Glutamatergic neuron (in vitro differentiated cells): ENCODE measurements at regions not wholly inside any gene's neighbourhood (a gene's known extent, or its start where the extent isn't known, plus 50 kb on each side); places are given as distances from the start of the nearest gene placed in this dataset.

Experiments
- DNase-seq: peaks from one replicate; pipeline ENCODE4 v3.0.0; 2022
- H3K27ac Mint-ChIP-seq: one replicate; pipeline ENCODE4 v1.8.0; 2020; ENCODE audit warnings: mild to moderate bottlenecking, mixed read lengths, inconsistent platforms; ENCODE audit not compliant: unreplicated experiment
- H3K27me3 Mint-ChIP-seq: one replicate; pipeline ENCODE4 v1.8.0; 2020; ENCODE audit warnings: mild to moderate bottlenecking, moderate library complexity, mixed read lengths, inconsistent platforms; ENCODE audit not compliant: unreplicated experiment
- H3K36me3 Mint-ChIP-seq: one replicate; pipeline ENCODE4 v1.8.0; 2020; ENCODE audit warnings: mild to moderate bottlenecking, mixed read lengths, inconsistent platforms; ENCODE audit not compliant: unreplicated experiment
- H3K4me1 Mint-ChIP-seq: one replicate; pipeline ENCODE4 v1.8.0; 2020; ENCODE audit warnings: mild to moderate bottlenecking, low read depth, mixed read lengths, inconsistent platforms; ENCODE audit not compliant: unreplicated experiment
- H3K4me3 Mint-ChIP-seq: one replicate; pipeline ENCODE4 v1.8.0; 2020; ENCODE audit warnings: mild to moderate bottlenecking, mixed read lengths, inconsistent platforms; ENCODE audit not compliant: unreplicated experiment
- H3K9me3 Mint-ChIP-seq: one replicate; pipeline ENCODE4 v1.8.0; 2020; ENCODE audit warnings: mild to moderate bottlenecking, moderate library complexity, mixed read lengths, inconsistent platforms; ENCODE audit not compliant: unreplicated experiment
- TF ChIP-seq, protein P1 (sequence below): fragments of 200-600 bp; sonication (generic); IDR thresholded peaks from one replicate; pipeline ENCODE4 v1.5.0; 2021; ENCODE audit not compliant: partially characterized antibody, unreplicated experiment

DNA sequence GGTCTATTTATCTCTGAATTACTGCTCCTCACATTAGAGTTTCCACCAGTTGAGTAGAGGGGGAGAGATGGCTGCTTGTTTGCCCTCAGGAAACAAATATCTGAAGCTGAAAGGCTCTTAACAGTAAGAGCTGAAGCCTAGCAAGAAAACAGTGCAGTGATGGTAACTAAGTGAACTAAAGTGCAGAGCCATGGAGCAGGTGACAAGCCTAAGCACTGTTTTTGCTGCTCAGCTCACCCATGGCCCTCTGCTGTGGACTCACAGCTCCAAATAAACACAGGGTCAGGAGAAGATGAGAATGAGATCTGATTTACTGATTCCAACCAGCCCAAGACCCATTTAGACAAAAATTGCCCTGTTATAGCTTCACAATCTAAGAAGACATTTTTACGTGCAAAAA is 118.4 kb downstream of the ETAA1 start:
- DNase-seq = no peak
- Mint-ChIP-seq H3K4me3 (no peak overlapping the region), H3K4me1 (no peaks in the 10 kb centered on the region), H3K9me3 (no peaks in the 10 kb centered on the region), H3K27ac (no peak overlapping the region), H3K27me3 (no peaks in the 10 kb centered on the region), H3K36me3 (no peaks in the 10 kb centered on the region)
- TF ChIP-seq, protein P1, sequence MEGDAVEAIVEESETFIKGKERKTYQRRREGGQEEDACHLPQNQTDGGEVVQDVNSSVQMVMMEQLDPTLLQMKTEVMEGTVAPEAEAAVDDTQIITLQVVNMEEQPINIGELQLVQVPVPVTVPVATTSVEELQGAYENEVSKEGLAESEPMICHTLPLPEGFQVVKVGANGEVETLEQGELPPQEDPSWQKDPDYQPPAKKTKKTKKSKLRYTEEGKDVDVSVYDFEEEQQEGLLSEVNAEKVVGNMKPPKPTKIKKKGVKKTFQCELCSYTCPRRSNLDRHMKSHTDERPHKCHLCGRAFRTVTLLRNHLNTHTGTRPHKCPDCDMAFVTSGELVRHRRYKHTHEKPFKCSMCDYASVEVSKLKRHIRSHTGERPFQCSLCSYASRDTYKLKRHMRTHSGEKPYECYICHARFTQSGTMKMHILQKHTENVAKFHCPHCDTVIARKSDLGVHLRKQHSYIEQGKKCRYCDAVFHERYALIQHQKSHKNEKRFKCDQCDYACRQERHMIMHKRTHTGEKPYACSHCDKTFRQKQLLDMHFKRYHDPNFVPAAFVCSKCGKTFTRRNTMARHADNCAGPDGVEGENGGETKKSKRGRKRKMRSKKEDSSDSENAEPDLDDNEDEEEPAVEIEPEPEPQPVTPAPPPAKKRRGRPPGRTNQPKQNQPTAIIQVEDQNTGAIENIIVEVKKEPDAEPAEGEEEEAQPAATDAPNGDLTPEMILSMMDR = no peak

DNA sequence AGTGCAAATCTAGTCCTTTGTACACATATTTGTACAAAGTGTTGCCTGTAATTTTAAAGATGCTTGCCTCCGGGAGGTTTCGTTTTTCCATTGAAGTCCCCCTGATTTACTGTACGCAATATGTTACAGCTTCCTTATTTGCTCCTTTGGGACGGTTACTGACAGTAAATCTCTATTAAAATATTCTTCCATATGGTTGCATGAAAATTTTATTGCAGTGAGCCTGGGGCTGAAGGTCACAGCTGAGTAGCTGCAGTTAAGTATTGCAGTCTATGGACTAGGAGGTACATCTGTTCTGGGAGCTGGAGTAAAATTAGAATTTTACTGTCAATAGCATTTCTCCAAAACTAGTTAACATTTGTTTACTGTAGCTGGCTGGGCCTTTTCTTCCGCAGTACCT is 119.2 kb downstream of the ETAA1 start:
- Mint-ChIP-seq H3K9me3 (no peaks in the 10 kb centered on the region), H3K27ac (no peak overlapping the region), H3K36me3 (no peaks in the 10 kb centered on the region), H3K27me3 (no peaks in the 10 kb centered on the region), H3K4me3 (no peak overlapping the region), H3K4me1 (no peaks in the 10 kb centered on the region)
- no peak for DNase-seq
- TF ChIP-seq, protein P1 = no peak

DNA sequence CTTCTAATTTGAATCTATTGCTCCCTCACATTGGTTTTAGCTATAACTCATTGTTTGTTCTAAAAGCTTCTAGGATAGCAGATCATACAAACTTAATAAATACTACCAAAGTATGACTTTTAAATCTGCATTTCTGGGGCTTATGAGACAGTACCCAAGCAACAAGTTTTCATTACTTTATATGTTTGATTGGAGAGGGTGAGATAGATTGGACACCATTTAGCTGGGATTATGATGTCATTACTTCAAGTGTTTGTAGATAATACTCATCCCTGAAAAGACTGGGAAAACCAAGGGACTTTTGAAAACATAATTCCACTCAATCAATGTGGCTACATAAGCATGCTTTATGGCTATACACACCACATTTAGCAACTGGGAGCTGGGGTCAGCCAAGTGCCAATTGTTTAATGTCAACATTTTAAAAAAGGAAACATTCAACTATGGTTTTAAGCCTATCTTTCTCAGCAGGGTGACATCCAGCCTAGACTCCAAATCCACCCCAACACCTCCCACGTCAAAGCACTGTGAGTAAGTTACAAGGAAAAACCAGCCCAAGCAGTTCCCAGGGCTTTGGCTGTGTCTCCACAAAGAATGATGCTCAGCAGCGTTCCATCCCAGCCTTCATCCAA is 119.9 kb downstream of the ETAA1 start:
- no peak for DNase-seq
- Mint-ChIP-seq H3K27ac (no peak overlapping the region), H3K9me3 (no peaks in the 10 kb centered on the region), H3K27me3 (no peaks in the 10 kb centered on the region), H3K4me1 (no peaks in the 10 kb centered on the region), H3K4me3 (no peak overlapping the region), H3K36me3 (no peaks in the 10 kb centered on the region)
- TF ChIP-seq, protein P1 = no peak

DNA sequence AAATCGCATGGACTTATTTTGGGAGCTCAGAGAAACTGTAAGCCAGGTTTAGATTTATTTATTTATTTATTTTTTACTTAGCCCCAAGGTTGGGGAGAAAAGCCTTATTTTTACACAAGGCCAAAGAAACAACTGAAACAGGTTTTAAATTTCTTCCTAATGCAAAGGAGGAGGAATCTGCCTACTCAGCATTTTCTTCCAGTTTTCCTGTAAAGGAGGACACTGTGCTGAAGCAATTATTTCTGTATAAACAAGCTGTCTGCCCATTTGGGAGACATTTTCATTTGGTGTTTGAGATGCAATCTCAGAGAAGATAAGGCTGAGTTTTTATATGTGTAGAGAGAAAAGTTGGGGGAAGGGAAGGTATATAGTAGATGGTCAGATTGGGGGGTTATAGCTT is 125.0 kb downstream of the ETAA1 start:
- H3K27me3 Mint-ChIP-seq = no peaks in the 10 kb centered on the region
- no peak overlapping the region for H3K27ac Mint-ChIP-seq
- no peaks in the 10 kb centered on the region for H3K36me3 Mint-ChIP-seq
- no peaks in the 10 kb centered on the region for H3K4me1 Mint-ChIP-seq
- no peak for DNase-seq
- H3K9me3 Mint-ChIP-seq = no peaks in the 10 kb centered on the region
- TF ChIP-seq, protein P1 = no peak
- no peak overlapping the region for H3K4me3 Mint-ChIP-seq

DNA sequence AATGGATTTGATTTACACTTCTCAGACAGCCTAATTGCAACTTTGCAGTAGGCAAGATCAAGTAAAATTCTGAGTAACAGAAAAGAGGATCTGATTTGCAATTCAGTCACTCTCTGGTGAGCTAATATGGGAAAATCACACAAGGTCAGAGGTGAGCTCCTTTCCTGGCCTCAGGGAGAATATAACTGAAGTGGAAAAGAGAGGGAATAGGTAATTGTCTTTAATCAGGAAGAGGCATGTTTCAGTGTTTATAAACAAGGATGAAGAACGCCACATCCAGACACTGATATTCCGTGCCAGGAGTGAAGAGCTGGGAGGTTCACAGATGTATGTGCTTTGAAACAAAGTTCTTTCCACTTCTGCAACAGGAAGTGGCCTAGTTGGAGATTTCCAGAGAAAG is 127.1 kb downstream of the ETAA1 start:
- no peak for DNase-seq
- Mint-ChIP-seq H3K27ac (no peak overlapping the region), H3K4me3 (no peak overlapping the region), H3K9me3 (no peaks in the 10 kb centered on the region), H3K4me1 (no peaks in the 10 kb centered on the region), H3K27me3 (no peaks in the 10 kb centered on the region), H3K36me3 (no peaks in the 10 kb centered on the region)
- TF ChIP-seq, protein P1 = no peak
